ENCODE measurements at regions not wholly inside any gene's neighbourhood (a gene's known extent, or its start where the extent isn't known, plus 50 kb on each side); places are given as distances from the start of the nearest gene placed in this dataset.

GRCh38 chr1:182246783-182247182 is 144.8 kb downstream of the GLUL start:
- TF ChIP-seq CTCF (IDR thresholded peaks at IDR 0.05) (no peak), POLR2A (IDR thresholded peaks at IDR 0.05) (no peak)
